H1 (cell line): ENCODE measurements at regions not wholly inside any gene's neighbourhood (a gene's known extent, or its start where the extent isn't known, plus 50 kb on each side); places are given as distances from the start of the nearest gene placed in this dataset.

Experiments used
- CTCF ChIA-PET: fragments of 300-600 bp; sonication (Branson Sonifier 250); formaldehyde crosslinking; loops from one replicate; lab custom pipeline; 2021; ENCODE audit not compliant: partially characterized antibody; lab: Charles Lee
- POLR2A ChIA-PET: fragments of 300-600 bp; sonication (Branson Sonifier 250); formaldehyde crosslinking; loops from one replicate; lab custom pipeline; 2021; ENCODE audit warnings: inconsistent platforms; ENCODE audit not compliant: partially characterized antibody; lab: Charles Lee
- DNase-seq, 2 experiments: peaks; one replicate each; pipeline versions ENCODE4 v3.0.0 to v3.0.0-alpha.2; 2010 to 2022; ENCODE audit warnings: low spot score in 2 of 2, low read depth in 1 of 2, mixed read lengths in 1 of 2
- FAIRE-seq: peaks from 2 replicates; lab custom pipeline; 2011; peaks lifted over from hg19 to GRCh38; lab: Jason Lieb, UNC
- H2AFZ ChIP-seq: 2 replicates; pipeline ENCODE4 v1.8.1; 2012; ENCODE audit warnings: low read length, inconsistent platforms
- H2AK5ac ChIP-seq: 2 replicates; pipeline ENCODE4 v1.6.1; 2013; ENCODE audit warnings: low read depth, low read length
- H2BK120ac ChIP-seq: replicated peaks from 2 replicates; pipeline ENCODE3; 2013; ENCODE audit warnings: low read depth, low read length, inconsistent platforms
- H2BK12ac ChIP-seq: 2 replicates; pipeline ENCODE4 v1.6.1; 2013; ENCODE audit warnings: low read depth, low read length
- H2BK15ac ChIP-seq: 2 replicates; pipeline ENCODE4 v1.6.1; 2013; ENCODE audit warnings: low read length
- H2BK20ac ChIP-seq: 2 replicates; pipeline ENCODE4 v1.6.1; 2013; ENCODE audit warnings: low read length
- H2BK5ac ChIP-seq: 2 replicates; pipeline ENCODE4 v1.6.1; 2013; ENCODE audit warnings: low read depth, low read length
- H3K14ac ChIP-seq: 2 replicates; pipeline ENCODE4 v1.6.1; 2013; ENCODE audit warnings: inconsistent platforms; ENCODE audit not compliant: insufficient read length
- H3K18ac ChIP-seq: 2 replicates; pipeline ENCODE4 v1.6.1; 2013; ENCODE audit warnings: low read length; ENCODE audit errors: extremely low read depth
- H3K23ac ChIP-seq: 2 replicates; pipeline ENCODE4 v1.6.1; 2013; ENCODE audit warnings: inconsistent platforms; ENCODE audit not compliant: insufficient read length
- H3K23me2 ChIP-seq: 2 replicates; pipeline ENCODE4 v1.6.1; 2013; ENCODE audit warnings: low read depth, low read length
- H3K27ac ChIP-seq: 2 replicates; pipeline ENCODE4 v1.6.1; 2011; ENCODE audit warnings: low read depth, low read length, inconsistent platforms
- H3K27me3 ChIP-seq, 4 experiments: replicated peaks in 1 of 4; 1 replicate in 1 of 4; 2 replicates in 3 of 4; pipeline versions ENCODE4 v1.6.1 to v1.8.1; 2011 to 2013; ENCODE audit warnings: low read length in 3 of 4, mild to moderate bottlenecking in 3 of 4, inconsistent platforms in 2 of 4, mixed read lengths in 2 of 4, moderate library complexity in 1 of 4; ENCODE audit not compliant: control insufficient read depth in 3 of 4, insufficient read depth in 3 of 4; ENCODE audit errors: extremely low read depth in 1 of 4
- H3K36me3 ChIP-seq, 4 experiments: 2 replicates each; pipeline versions ENCODE4 v1.6.1 to v1.8.1; 2011 to 2013; ENCODE audit warnings: mild to moderate bottlenecking in 4 of 4, low read length in 3 of 4, moderate library complexity in 2 of 4, control low read depth in 1 of 4, inconsistent platforms in 1 of 4; ENCODE audit not compliant: insufficient read depth in 4 of 4, control insufficient read depth in 2 of 4
- H3K4ac ChIP-seq: replicated peaks from 2 replicates; pipeline ENCODE3; 2013; ENCODE audit warnings: low read length, low read depth, mixed read lengths, inconsistent platforms; ENCODE audit not compliant: insufficient read length
- H3K4me1 ChIP-seq, 4 experiments: replicated peaks in 1 of 4; 1 replicate in 1 of 4; 2 replicates in 3 of 4; pipeline versions ENCODE4 v1.6.1 to v1.8.1; 2011 to 2013; ENCODE audit warnings: low read length in 3 of 4, inconsistent platforms in 2 of 4, mixed read lengths in 1 of 4; ENCODE audit not compliant: insufficient read depth in 4 of 4, control insufficient read depth in 3 of 4
- H3K4me2 ChIP-seq, 2 experiments: 2 replicates each; pipeline versions ENCODE4 v1.6.1 to v1.8.1; 2011 to 2013; ENCODE audit warnings: low read depth in 2 of 2, low read length in 2 of 2, control low read depth in 1 of 2, inconsistent platforms in 1 of 2, mild to moderate bottlenecking in 1 of 2; ENCODE audit not compliant: insufficient read depth in 1 of 2
- H3K4me3 ChIP-seq, 4 experiments: fragments of 200-600, 300-600 bp in 1 of 4; sonication (generic), shearing (Covaris generic), sonication (Bioruptor Twin) in 1 of 4; 2 replicates each; pipeline versions ENCODE4 v1.5.1 to v1.8.1; 2011 to 2016; ENCODE audit warnings: low read length in 4 of 4, low read depth in 3 of 4, control low read depth in 2 of 4, inconsistent platforms in 2 of 4, mild to moderate bottlenecking in 2 of 4, mixed read lengths in 1 of 4, moderate library complexity in 1 of 4; ENCODE audit not compliant: insufficient read depth in 2 of 4; ENCODE audit errors: extremely low read depth in 1 of 4
- H3K56ac ChIP-seq: replicated peaks from 2 replicates; pipeline ENCODE3; 2013; ENCODE audit warnings: low read depth, mild to moderate bottlenecking, mixed read lengths, low read length, inconsistent platforms; ENCODE audit not compliant: insufficient read length
- H3K79me1 ChIP-seq: 2 replicates; pipeline ENCODE4 v1.6.1; 2013; ENCODE audit warnings: low read depth, low read length, control low read depth
- H3K79me2 ChIP-seq, 2 experiments: 2 replicates each; pipeline versions ENCODE4 v1.6.1 to v1.8.1; 2012 to 2013; ENCODE audit warnings: low read length in 2 of 2, mild to moderate bottlenecking in 2 of 2, inconsistent platforms in 1 of 2; ENCODE audit not compliant: insufficient read depth in 2 of 2, control insufficient read depth in 1 of 2
- H3K9ac ChIP-seq, 4 experiments: replicated peaks in 1 of 4; 1 replicate in 1 of 4; 2 replicates in 3 of 4; pipeline versions ENCODE4 v1.6.1 to v1.8.1; 2011 to 2013; ENCODE audit warnings: low read depth in 3 of 4, low read length in 3 of 4, control low read depth in 2 of 4, mild to moderate bottlenecking in 2 of 4, moderate library complexity in 2 of 4, inconsistent platforms in 1 of 4; ENCODE audit errors: extremely low read depth in 1 of 4
- H3K9me3 ChIP-seq, 2 experiments: 2 replicates each; pipeline versions ENCODE4 v1.6.1 to v1.8.1; 2012 to 2013; ENCODE audit warnings: mild to moderate bottlenecking in 2 of 2, moderate library complexity in 2 of 2, control low read depth in 1 of 2, inconsistent platforms in 1 of 2, low read depth in 1 of 2, low read length in 1 of 2, mixed read lengths in 1 of 2; ENCODE audit not compliant: insufficient read depth in 2 of 2
- H4K20me1 ChIP-seq, 2 experiments: replicated peaks in 1 of 2; 2 replicates each; pipeline versions ENCODE3 to v1.8.1; 2011 to 2013; ENCODE audit warnings: inconsistent platforms in 2 of 2, low read length in 2 of 2, mild to moderate bottlenecking in 1 of 2; ENCODE audit not compliant: insufficient read depth in 2 of 2, control insufficient read depth in 1 of 2
- H4K5ac ChIP-seq: 2 replicates; pipeline ENCODE4 v1.6.1; 2013; ENCODE audit warnings: low read length, low read depth, mixed read lengths, inconsistent platforms; ENCODE audit not compliant: insufficient read length
- H4K8ac ChIP-seq: 2 replicates; pipeline ENCODE4 v1.8.0; 2013; ENCODE audit warnings: mild to moderate bottlenecking, moderate library complexity, low read length, inconsistent platforms; ENCODE audit not compliant: insufficient read depth; ENCODE audit errors: extremely low read depth
- H4K91ac ChIP-seq: replicated peaks from 2 replicates; pipeline ENCODE3; 2013; ENCODE audit warnings: low read length, mixed read lengths, inconsistent platforms; ENCODE audit not compliant: insufficient read length
- CHD1 ChIP-seq: IDR thresholded peaks from 2 replicates; pipeline ENCODE4 v1.6.1; 2012; ENCODE audit warnings: low read depth, low read length, improper control_type of control experiment
- CREB1 ChIP-seq: IDR thresholded peaks from 2 replicates; pipeline ENCODE4 v1.6.1; 2012; ENCODE audit warnings: inconsistent platforms
- GABPA ChIP-seq: IDR thresholded peaks from 2 replicates; pipeline ENCODE4 v1.6.1; 2011; ENCODE audit warnings: mild to moderate bottlenecking, low read length, moderate library complexity, borderline replicate concordance; ENCODE audit not compliant: insufficient read depth
- KDM5A ChIP-seq: fragments of 200-600 bp; IDR thresholded peaks from 2 replicates; pipeline ENCODE4 v1.7.1; 2012; ENCODE audit warnings: mild to moderate bottlenecking, low read length, inconsistent platforms, mixed read lengths
- POLR2AphosphoS5 ChIP-seq: IDR thresholded peaks from 2 replicates; pipeline ENCODE4 v1.6.1; 2011; ENCODE audit warnings: low read depth, low read length
- RXRA ChIP-seq: IDR thresholded peaks from 2 replicates; pipeline ENCODE4 v1.6.1; 2011; ENCODE audit warnings: low read depth, mild to moderate bottlenecking, low read length, moderate library complexity; ENCODE audit not compliant: insufficient read depth
- SAP30 ChIP-seq: fragments of 300-600 bp; sonication (generic); IDR thresholded peaks from 2 replicates; pipeline ENCODE4 v1.7.1; 2012; ENCODE audit warnings: low read length, moderate library complexity, mild to moderate bottlenecking, inconsistent platforms; ENCODE audit not compliant: insufficient read depth, insufficient replicate concordance
- TEAD4 ChIP-seq: IDR thresholded peaks from 2 replicates; pipeline ENCODE4 v1.6.1; 2012; ENCODE audit warnings: low read depth, low read length, inconsistent platforms, mixed read lengths
- ZNF274 ChIP-seq: IDR thresholded peaks from 2 replicates; pipeline ENCODE4 v1.7.0; 2012; ENCODE audit warnings: low read length, borderline replicate concordance; ENCODE audit errors: extremely low read depth
- WGBS, 2 experiments: shearing (Covaris generic) in 1 of 2; methylation state at CpG; one replicate each; pipeline versions ENCODE4 v1.1.6 to v1.1.7; 2013 to 2015; ENCODE audit warnings: low lambda C conversion rate in 2 of 2, mixed read lengths in 2 of 2, inconsistent platforms in 1 of 2, low coverage in 1 of 2, missing lambda C conversion rate in 1 of 2; ENCODE audit not compliant: insufficient replicate concordance in 2 of 2, insufficient coverage in 1 of 2, insufficient read length in 1 of 2; ENCODE audit errors: extremely low coverage in 1 of 2, missing lambda C conversion rate in 1 of 2; 5-methylcytosine and 5-hydroxymethylcytosine counted together
- TF ChIP-seq, protein P1 (sequence below): IDR thresholded peaks from 2 replicates; pipeline ENCODE4 v1.6.1; 2012; ENCODE audit warnings: inconsistent platforms
- TF ChIP-seq, protein P2 (sequence below): IDR thresholded peaks from 2 replicates; pipeline ENCODE4 v1.6.1; 2012; ENCODE audit warnings: low read length, inconsistent platforms

DNA sequence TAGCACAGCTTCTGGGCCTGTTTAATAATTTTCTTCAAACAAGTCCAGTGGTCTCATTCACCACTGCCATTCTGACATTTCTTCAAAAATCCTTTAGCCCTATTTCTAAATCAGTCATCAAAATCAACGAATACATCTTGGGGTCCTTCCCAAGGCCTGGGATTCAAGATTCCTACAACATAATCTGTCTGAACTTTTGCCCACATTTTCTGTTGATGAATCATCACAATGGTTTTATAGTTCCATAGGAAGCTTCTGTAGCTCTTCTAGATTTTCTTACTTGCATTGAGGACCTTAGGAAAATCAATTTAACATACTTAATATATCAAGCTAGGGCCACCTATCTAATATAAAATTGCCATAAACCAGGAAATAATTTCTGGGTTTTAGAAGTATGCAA lies 811.8 kb upstream of the ACVR2A start:
- 100% methylated on average over 1 of the region's 1 CpG; no CpG with 5 or more reads in 1 of the 2 experiments for WGBS, 2 experiments
- H3K79me2 ChIP-seq, result no peaks in the 10 kb centered on the region
- H3K9ac ChIP-seq, result no peak overlapping the region
- H3K9me3 ChIP-seq, result no peaks in the 10 kb centered on the region
- H2BK5ac ChIP-seq, result no peak overlapping the region
- peaks cover 0 to 7% (median 2%) of the 10 kb centered on the region in 4 experiments; a peak in 4 of 7 replicates for H3K4me1 ChIP-seq
- no peak overlapping the region for H3K23ac ChIP-seq
- no peak for DNase-seq
- TF ChIP-seq SAP30 (no peak), KDM5A (no peak), TEAD4 (no peak), CREB1 (no peak), RXRA (no peak), GABPA (no peak), ZNF274 (no peak), CHD1 (no peak), POLR2AphosphoS5 (no peak)
- TF ChIP-seq, protein P1, sequence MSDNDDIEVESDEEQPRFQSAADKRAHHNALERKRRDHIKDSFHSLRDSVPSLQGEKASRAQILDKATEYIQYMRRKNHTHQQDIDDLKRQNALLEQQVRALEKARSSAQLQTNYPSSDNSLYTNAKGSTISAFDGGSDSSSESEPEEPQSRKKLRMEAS, result no peak
- TF ChIP-seq, protein P2, sequence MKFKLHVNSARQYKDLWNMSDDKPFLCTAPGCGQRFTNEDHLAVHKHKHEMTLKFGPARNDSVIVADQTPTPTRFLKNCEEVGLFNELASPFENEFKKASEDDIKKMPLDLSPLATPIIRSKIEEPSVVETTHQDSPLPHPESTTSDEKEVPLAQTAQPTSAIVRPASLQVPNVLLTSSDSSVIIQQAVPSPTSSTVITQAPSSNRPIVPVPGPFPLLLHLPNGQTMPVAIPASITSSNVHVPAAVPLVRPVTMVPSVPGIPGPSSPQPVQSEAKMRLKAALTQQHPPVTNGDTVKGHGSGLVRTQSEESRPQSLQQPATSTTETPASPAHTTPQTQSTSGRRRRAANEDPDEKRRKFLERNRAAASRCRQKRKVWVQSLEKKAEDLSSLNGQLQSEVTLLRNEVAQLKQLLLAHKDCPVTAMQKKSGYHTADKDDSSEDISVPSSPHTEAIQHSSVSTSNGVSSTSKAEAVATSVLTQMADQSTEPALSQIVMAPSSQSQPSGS, result no peak
- H2BK20ac ChIP-seq, result no peak overlapping the region
- H3K23me2 ChIP-seq, result no peaks in the 10 kb centered on the region
- H3K18ac ChIP-seq, result no peak overlapping the region
- H3K4me2 ChIP-seq, result no peak overlapping the region
- H3K27ac ChIP-seq, result no peak overlapping the region
- H3K27me3 ChIP-seq, result no peaks in the 10 kb centered on the region
- no peak overlapping the region for H2AK5ac ChIP-seq
- no peak overlapping the region for H2BK120ac ChIP-seq
- H3K36me3 ChIP-seq, result no peaks in the 10 kb centered on the region
- H3K79me1 ChIP-seq, result no peaks in the 10 kb centered on the region
- H4K91ac ChIP-seq, result no peak overlapping the region
- H2BK15ac ChIP-seq, result no peak overlapping the region
- no peak overlapping the region for H3K4me3 ChIP-seq
- H3K4ac ChIP-seq, result no peak overlapping the region
- H3K56ac ChIP-seq, result no peak overlapping the region
- no peak overlapping the region for H3K14ac ChIP-seq
- CTCF ChIA-PET, result interaction anchor here (0.5 to 0.6 kb wide), 2 partner anchors 11 to 557 kb away, joined by 3 read pairs; no protein-coding TSS in a partner anchor
- POLR2A ChIA-PET, result no interaction called here
- H4K5ac ChIP-seq, result no peak overlapping the region
- no peak overlapping the region for H4K8ac ChIP-seq
- no peak overlapping the region for H2AFZ ChIP-seq
- no peaks in the 10 kb centered on the region for H4K20me1 ChIP-seq
- no peak overlapping the region for H2BK12ac ChIP-seq
- no peak for FAIRE-seq
